Neural cell (in vitro differentiated cells): ENCODE measurements at regions not wholly inside any gene's neighbourhood (a gene's known extent, or its start where the extent isn't known, plus 50 kb on each side); places are given as distances from the start of the nearest gene placed in this dataset.
"Not testable (repeated sequence)": the region's sequence is repeated elsewhere in the genome, so short reads cannot be mapped to it uniquely, and the experiment has no call there.

Source experiments
- H2AFZ ChIP-seq: fragments of 200-600, 300-800 bp; sonication (generic), shearing (Covaris generic); 2 replicates; pipeline ENCODE4 v1.6.0; 2014; ENCODE audit warnings: low read depth, mild to moderate bottlenecking, antibody characterized with exemption, low read length, moderate library complexity
- H3F3A ChIP-seq: fragments of 200-600 bp; shearing (Covaris generic); 2 replicates; pipeline ENCODE4 v1.6.1; 2016; ENCODE audit warnings: mild to moderate bottlenecking, moderate library complexity, mixed read lengths, antibody characterized with exemption, low read length; ENCODE audit not compliant: insufficient read depth, poor library complexity, severe bottlenecking
- H3K27ac ChIP-seq: fragments of 200-600, 300-800 bp; sonication (generic), shearing (Covaris generic); 2 replicates; pipeline ENCODE4 v1.5.1; 2014; ENCODE audit warnings: mild to moderate bottlenecking, low read length, moderate library complexity
- H3K27me3 ChIP-seq: fragments of 300-800, 200-600 bp; sonication (generic), shearing (Covaris generic); 2 replicates; pipeline ENCODE4 v1.6.0; 2014; ENCODE audit warnings: mild to moderate bottlenecking, low read depth, low read length, moderate library complexity; ENCODE audit not compliant: insufficient read depth
- H3K36me3 ChIP-seq: fragments of 300-800, 200-600 bp; sonication (generic), shearing (Covaris generic); 2 replicates; pipeline ENCODE4 v1.5.1; 2014; ENCODE audit warnings: mild to moderate bottlenecking, antibody characterized with exemption, low read length, moderate library complexity; ENCODE audit not compliant: insufficient read depth
- H3K4me2 ChIP-seq: fragments of 300-800, 200-600 bp; sonication (generic), shearing (Covaris generic); 2 replicates; pipeline ENCODE4 v1.6.0; 2014; ENCODE audit warnings: mild to moderate bottlenecking, low read length
- H3K4me3 ChIP-seq: fragments of 300-800, 200-600 bp; sonication (generic), shearing (Covaris generic); 2 replicates; pipeline ENCODE4 v1.5.1; 2014; ENCODE audit warnings: mild to moderate bottlenecking, low read length, moderate library complexity
- H3K79me2 ChIP-seq: fragments of 200-600 bp; shearing (Covaris generic); replicated peaks from 2 replicates; pipeline ENCODE4 v1.6.0; 2014; ENCODE audit warnings: mild to moderate bottlenecking, low read length, moderate library complexity; ENCODE audit not compliant: insufficient read depth
- H3K9ac ChIP-seq: fragments of 300-800, 200-600 bp; sonication (generic), shearing (Covaris generic); 2 replicates; pipeline ENCODE4 v1.6.1; 2016; ENCODE audit warnings: mild to moderate bottlenecking, low read length, mixed read lengths
- H3K9me2 ChIP-seq: fragments of 200-600 bp; shearing (Covaris generic); 2 replicates; pipeline ENCODE4 v1.6.1; 2016; ENCODE audit warnings: mild to moderate bottlenecking, low read length, mixed read lengths; ENCODE audit not compliant: insufficient read depth
- H3K9me3 ChIP-seq: fragments of 200-600, 300-800 bp; sonication (generic), shearing (Covaris generic); 2 replicates; pipeline ENCODE4 v1.6.1; 2016; ENCODE audit warnings: mild to moderate bottlenecking, mixed run types, low read length, moderate library complexity, mixed read lengths
- H4K20me1 ChIP-seq: fragments of 200-600 bp; shearing (Covaris generic); 2 replicates; pipeline ENCODE4 v1.6.1; 2016; ENCODE audit warnings: mild to moderate bottlenecking, mixed run types; ENCODE audit not compliant: insufficient read depth
- EP300 ChIP-seq: fragments of 450-650 bp; conservative IDR thresholded peaks from 2 replicates; pipeline ENCODE4 v1.6.1; 2014; ENCODE audit warnings: antibody characterized with exemption, mild to moderate bottlenecking, moderate library complexity; ENCODE audit not compliant: poor library complexity, severe bottlenecking
- EZH2 ChIP-seq: fragments of 200-600, 300-800 bp; shearing (Covaris generic), sonication (generic); IDR thresholded peaks from 2 replicates; pipeline ENCODE4 v1.6.1; 2014; ENCODE audit warnings: antibody characterized with exemption, low read length, borderline replicate concordance, mild to moderate bottlenecking; ENCODE audit not compliant: insufficient read depth, poor library complexity, severe bottlenecking
- MXI1 ChIP-seq: fragments of 450-650 bp; conservative IDR thresholded peaks from 2 replicates; pipeline ENCODE4 v1.6.1; 2014; ENCODE audit warnings: antibody characterized with exemption, mild to moderate bottlenecking; ENCODE audit not compliant: poor library complexity, severe bottlenecking
- POLR2AphosphoS5 ChIP-seq: IDR thresholded peaks from 2 replicates; pipeline ENCODE4 v1.6.1; 2012
- RAD21 ChIP-seq: fragments of 450-650 bp; conservative IDR thresholded peaks from 2 replicates; pipeline ENCODE4 v1.6.1; 2014; ENCODE audit warnings: antibody characterized with exemption, mild to moderate bottlenecking, moderate library complexity
- SMC3 ChIP-seq: fragments of 450-650 bp; conservative IDR thresholded peaks from 2 replicates; pipeline ENCODE4 v1.6.1; 2014; ENCODE audit warnings: antibody characterized with exemption, mild to moderate bottlenecking, moderate library complexity; ENCODE audit not compliant: poor library complexity
- TAF1 ChIP-seq: IDR thresholded peaks from 2 replicates; pipeline ENCODE4 v1.6.1; 2012; ENCODE audit warnings: low read depth
- TF ChIP-seq, protein P1 (sequence below): IDR thresholded peaks from 2 replicates; pipeline ENCODE4 v1.6.1; 2012; ENCODE audit warnings: borderline replicate concordance
- TF ChIP-seq, protein P2 (sequence below): fragments of 450-650 bp; IDR thresholded peaks from 2 replicates; pipeline ENCODE4 v1.5.1; 2014; ENCODE audit warnings: antibody characterized with exemption, mild to moderate bottlenecking, moderate library complexity; ENCODE audit not compliant: poor library complexity, severe bottlenecking

DNA sequence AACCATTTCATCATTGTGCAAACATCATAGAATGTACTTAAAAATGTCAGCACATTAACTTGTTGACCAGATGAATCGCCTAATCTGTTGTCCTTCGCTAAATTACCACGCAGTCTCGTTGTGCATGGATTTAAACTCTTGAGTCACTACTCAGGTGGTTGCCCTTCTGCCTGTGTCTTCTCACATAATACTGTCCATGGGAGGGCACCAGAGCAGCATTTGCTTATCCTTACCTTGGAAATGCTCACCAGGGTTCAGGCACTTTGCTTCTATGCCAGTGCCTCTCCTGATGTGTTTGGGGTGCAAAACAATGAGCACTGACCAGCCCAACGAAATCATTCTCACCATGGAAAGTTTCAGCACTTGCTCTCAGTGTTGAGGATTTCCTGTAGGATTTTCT, 559.9 kb downstream of the RWDD3 start:
- no peaks in the 10 kb centered on the region for H3K9me3 ChIP-seq
- H3K4me2 ChIP-seq = no peak overlapping the region
- H3K27ac ChIP-seq = no peak overlapping the region
- H3K36me3 ChIP-seq = no peaks in the 10 kb centered on the region
- H3K4me3 ChIP-seq = no peak overlapping the region
- H2AFZ ChIP-seq = no peak overlapping the region
- no peaks in the 10 kb centered on the region for H3F3A ChIP-seq
- H3K9ac ChIP-seq = no peak overlapping the region
- H3K27me3 ChIP-seq = no peaks in the 10 kb centered on the region
- H3K9me2 ChIP-seq = no peaks in the 10 kb centered on the region
- no peaks in the 10 kb centered on the region for H3K79me2 ChIP-seq
- no peaks in the 10 kb centered on the region for H4K20me1 ChIP-seq
- TF ChIP-seq EP300 (no peak), SMC3 (no peak), RAD21 (no peak), MXI1 (no peak), EZH2 (no peak), TAF1 (no peak), POLR2AphosphoS5 (no peak)
- TF ChIP-seq, protein P1, sequence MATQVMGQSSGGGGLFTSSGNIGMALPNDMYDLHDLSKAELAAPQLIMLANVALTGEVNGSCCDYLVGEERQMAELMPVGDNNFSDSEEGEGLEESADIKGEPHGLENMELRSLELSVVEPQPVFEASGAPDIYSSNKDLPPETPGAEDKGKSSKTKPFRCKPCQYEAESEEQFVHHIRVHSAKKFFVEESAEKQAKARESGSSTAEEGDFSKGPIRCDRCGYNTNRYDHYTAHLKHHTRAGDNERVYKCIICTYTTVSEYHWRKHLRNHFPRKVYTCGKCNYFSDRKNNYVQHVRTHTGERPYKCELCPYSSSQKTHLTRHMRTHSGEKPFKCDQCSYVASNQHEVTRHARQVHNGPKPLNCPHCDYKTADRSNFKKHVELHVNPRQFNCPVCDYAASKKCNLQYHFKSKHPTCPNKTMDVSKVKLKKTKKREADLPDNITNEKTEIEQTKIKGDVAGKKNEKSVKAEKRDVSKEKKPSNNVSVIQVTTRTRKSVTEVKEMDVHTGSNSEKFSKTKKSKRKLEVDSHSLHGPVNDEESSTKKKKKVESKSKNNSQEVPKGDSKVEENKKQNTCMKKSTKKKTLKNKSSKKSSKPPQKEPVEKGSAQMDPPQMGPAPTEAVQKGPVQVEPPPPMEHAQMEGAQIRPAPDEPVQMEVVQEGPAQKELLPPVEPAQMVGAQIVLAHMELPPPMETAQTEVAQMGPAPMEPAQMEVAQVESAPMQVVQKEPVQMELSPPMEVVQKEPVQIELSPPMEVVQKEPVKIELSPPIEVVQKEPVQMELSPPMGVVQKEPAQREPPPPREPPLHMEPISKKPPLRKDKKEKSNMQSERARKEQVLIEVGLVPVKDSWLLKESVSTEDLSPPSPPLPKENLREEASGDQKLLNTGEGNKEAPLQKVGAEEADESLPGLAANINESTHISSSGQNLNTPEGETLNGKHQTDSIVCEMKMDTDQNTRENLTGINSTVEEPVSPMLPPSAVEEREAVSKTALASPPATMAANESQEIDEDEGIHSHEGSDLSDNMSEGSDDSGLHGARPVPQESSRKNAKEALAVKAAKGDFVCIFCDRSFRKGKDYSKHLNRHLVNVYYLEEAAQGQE = no peak
- TF ChIP-seq, protein P2, sequence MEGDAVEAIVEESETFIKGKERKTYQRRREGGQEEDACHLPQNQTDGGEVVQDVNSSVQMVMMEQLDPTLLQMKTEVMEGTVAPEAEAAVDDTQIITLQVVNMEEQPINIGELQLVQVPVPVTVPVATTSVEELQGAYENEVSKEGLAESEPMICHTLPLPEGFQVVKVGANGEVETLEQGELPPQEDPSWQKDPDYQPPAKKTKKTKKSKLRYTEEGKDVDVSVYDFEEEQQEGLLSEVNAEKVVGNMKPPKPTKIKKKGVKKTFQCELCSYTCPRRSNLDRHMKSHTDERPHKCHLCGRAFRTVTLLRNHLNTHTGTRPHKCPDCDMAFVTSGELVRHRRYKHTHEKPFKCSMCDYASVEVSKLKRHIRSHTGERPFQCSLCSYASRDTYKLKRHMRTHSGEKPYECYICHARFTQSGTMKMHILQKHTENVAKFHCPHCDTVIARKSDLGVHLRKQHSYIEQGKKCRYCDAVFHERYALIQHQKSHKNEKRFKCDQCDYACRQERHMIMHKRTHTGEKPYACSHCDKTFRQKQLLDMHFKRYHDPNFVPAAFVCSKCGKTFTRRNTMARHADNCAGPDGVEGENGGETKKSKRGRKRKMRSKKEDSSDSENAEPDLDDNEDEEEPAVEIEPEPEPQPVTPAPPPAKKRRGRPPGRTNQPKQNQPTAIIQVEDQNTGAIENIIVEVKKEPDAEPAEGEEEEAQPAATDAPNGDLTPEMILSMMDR = no peak

DNA sequence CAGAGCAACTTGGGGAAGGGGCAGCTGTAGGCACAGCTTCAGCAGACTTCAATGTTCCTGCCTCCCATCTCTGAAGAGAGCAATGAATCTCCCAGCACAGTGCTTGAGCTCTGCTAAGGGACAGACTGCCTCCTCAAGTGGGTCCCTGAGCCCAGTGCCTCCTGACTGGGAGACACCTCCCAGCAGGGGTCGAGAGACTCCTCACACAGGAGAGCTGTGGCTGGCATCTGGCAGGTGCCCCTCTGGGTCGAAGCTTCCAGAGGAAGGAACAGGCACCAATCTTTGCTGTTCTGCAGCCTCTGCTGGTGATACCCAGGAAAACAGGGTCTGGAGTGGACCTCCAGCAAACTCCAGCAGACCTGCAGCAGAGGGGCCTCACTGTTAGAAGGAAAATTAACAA, 563.8 kb downstream of the RWDD3 start:
- not testable (repeated sequence) for H2AFZ ChIP-seq, H3K36me3 ChIP-seq, H3K27ac ChIP-seq, H3K27me3 ChIP-seq, H3K9me3 ChIP-seq, H3K79me2 ChIP-seq, H3K9ac ChIP-seq, H3F3A ChIP-seq, H3K4me3 ChIP-seq, H4K20me1 ChIP-seq, H3K4me2 ChIP-seq, H3K9me2 ChIP-seq

DNA sequence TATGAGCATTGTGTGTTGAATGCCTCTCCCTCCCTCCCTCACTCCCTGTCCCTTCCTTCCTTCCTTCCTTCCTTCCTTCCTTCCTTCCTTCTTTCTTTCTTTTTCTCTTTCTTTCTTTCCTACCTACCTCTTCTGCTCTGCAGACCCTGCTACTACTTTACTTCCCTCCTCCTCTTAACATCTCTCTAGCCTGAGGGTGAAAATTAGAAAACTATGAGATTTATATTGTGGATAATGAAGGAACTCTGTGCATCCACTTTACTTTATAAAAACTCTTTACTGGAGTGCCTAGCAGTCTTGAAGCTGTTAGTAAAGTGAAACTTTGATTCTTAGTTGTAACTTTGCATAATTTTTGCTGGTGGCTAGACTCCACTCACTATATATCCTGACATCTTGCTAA, 572.2 kb downstream of the RWDD3 start:
- TF ChIP-seq TAF1 (no peak), EP300 (no peak), EZH2 (no peak), SMC3 (no peak), MXI1 (no peak), RAD21 (no peak), POLR2AphosphoS5 (no peak)
- TF ChIP-seq, protein P2 = no peak
- TF ChIP-seq, protein P1 = no peak
- no peaks in the 10 kb centered on the region for H3K9me3 ChIP-seq
- H3K27me3 ChIP-seq = no peaks in the 10 kb centered on the region
- H3K79me2 ChIP-seq = no peaks in the 10 kb centered on the region
- H3K4me2 ChIP-seq = no peak overlapping the region
- no peaks in the 10 kb centered on the region for H4K20me1 ChIP-seq
- no peaks in the 10 kb centered on the region for H3F3A ChIP-seq
- no peaks in the 10 kb centered on the region for H3K9me2 ChIP-seq
- no peak overlapping the region for H2AFZ ChIP-seq
- no peaks in the 10 kb centered on the region for H3K36me3 ChIP-seq
- H3K4me3 ChIP-seq = no peak overlapping the region
- no peak overlapping the region for H3K9ac ChIP-seq
- no peak overlapping the region for H3K27ac ChIP-seq
